ENCODE measurements at regions not wholly inside any gene's neighbourhood (a gene's known extent, or its start where the extent isn't known, plus 50 kb on each side); places are given as distances from the start of the nearest gene placed in this dataset.

- Histone ChIP-seq H3K27me3 (ENCODE audit: insufficient read depth, low read length, poor library complexity) (no peaks in the 10 kb centered on the region), H3K4me2 (ENCODE audit: insufficient read depth, low read length) (no peak overlapping the region), H3K27ac (ENCODE audit: low read length) (no peak overlapping the region), H3K9ac (ENCODE audit: low read depth, low read length) (no peak overlapping the region), H3K9me3 (ENCODE audit: insufficient read depth, low read length, severe bottlenecking) (no peaks in the 10 kb centered on the region), H3K4me3 (ENCODE audit: low read depth in 1 of 2, low read length in 2 of 2) (no peak overlapping the region), H3K36me3 (ENCODE audit: insufficient read depth, low read length) (no peaks in the 10 kb centered on the region), H3K79me2 (ENCODE audit: insufficient read depth, low read length) (no peaks in the 10 kb centered on the region), H4K20me1 (ENCODE audit: insufficient read depth, low read length) (no peaks in the 10 kb centered on the region), H3K4me1 (ENCODE audit: insufficient read depth, low read length) (peaks cover 14% of the 10 kb centered on the region), H2AFZ (ENCODE audit: low read depth, low read length) (no peak overlapping the region)
- ATAC-seq (ENCODE audit: insufficient read depth, low read depth) = no peak
- TF ChIP-seq CTCF (IDR thresholded peaks at IDR 0.05; ENCODE audit: borderline replicate concordance, extremely low read depth, low read length, poor library complexity, severe bottlenecking) (no peak), EZH2 (IDR thresholded peaks at IDR 0.05; ENCODE audit: borderline replicate concordance, low read depth, low read length, severe bottlenecking) (no peak)
- no peak for DNase-seq
Observed at GRCh38 chr5:158414780-158415179, 555.8 kb upstream of the CLINT1 start.

GRCh38 chr5:158414333-158414762 lies 555.4 kb upstream of the CLINT1 start:
- Histone ChIP-seq H3K79me2 (ENCODE audit: insufficient read depth, low read length) (no peaks in the 10 kb centered on the region), H4K20me1 (ENCODE audit: insufficient read depth, low read length) (no peaks in the 10 kb centered on the region), H3K4me2 (ENCODE audit: insufficient read depth, low read length) (no peak overlapping the region), H3K36me3 (ENCODE audit: insufficient read depth, low read length) (no peaks in the 10 kb centered on the region), H3K27ac (ENCODE audit: low read length) (no peak overlapping the region), H3K4me3 (ENCODE audit: low read depth in 1 of 2, low read length in 2 of 2) (no peak overlapping the region), H2AFZ (ENCODE audit: low read depth, low read length) (no peak overlapping the region), H3K27me3 (ENCODE audit: insufficient read depth, low read length, poor library complexity) (no peaks in the 10 kb centered on the region), H3K4me1 (ENCODE audit: insufficient read depth, low read length) (peaks cover 14% of the 10 kb centered on the region), H3K9ac (ENCODE audit: low read depth, low read length) (no peak overlapping the region), H3K9me3 (ENCODE audit: insufficient read depth, low read length, severe bottlenecking) (no peaks in the 10 kb centered on the region)
- ATAC-seq (ENCODE audit: insufficient read depth, low read depth) (no peak), DNase-seq (no peak)
- TF ChIP-seq EZH2 (IDR thresholded peaks at IDR 0.05; ENCODE audit: borderline replicate concordance, low read depth, low read length, severe bottlenecking) = no peak
- TF ChIP-seq CTCF (IDR thresholded peaks at IDR 0.05; ENCODE audit: borderline replicate concordance, extremely low read depth, low read length, poor library complexity, severe bottlenecking) = no peak

- Histone ChIP-seq H3K4me1 (ENCODE audit: insufficient read depth, low read length) (peaks cover 14% of the 10 kb centered on the region), H3K79me2 (ENCODE audit: insufficient read depth, low read length) (no peaks in the 10 kb centered on the region), H3K27ac (ENCODE audit: low read length) (no peak overlapping the region), H4K20me1 (ENCODE audit: insufficient read depth, low read length) (no peaks in the 10 kb centered on the region), H3K9ac (ENCODE audit: low read depth, low read length) (no peak overlapping the region), H3K36me3 (ENCODE audit: insufficient read depth, low read length) (no peaks in the 10 kb centered on the region), H2AFZ (ENCODE audit: low read depth, low read length) (no peak overlapping the region), H3K9me3 (ENCODE audit: insufficient read depth, low read length, severe bottlenecking) (no peaks in the 10 kb centered on the region), H3K4me3 (ENCODE audit: low read depth in 1 of 2, low read length in 2 of 2) (no peak overlapping the region), H3K27me3 (ENCODE audit: insufficient read depth, low read length, poor library complexity) (no peaks in the 10 kb centered on the region), H3K4me2 (ENCODE audit: insufficient read depth, low read length) (no peak overlapping the region)
- TF ChIP-seq EZH2 (IDR thresholded peaks at IDR 0.05; ENCODE audit: borderline replicate concordance, low read depth, low read length, severe bottlenecking) (no peak), CTCF (IDR thresholded peaks at IDR 0.05; ENCODE audit: borderline replicate concordance, extremely low read depth, low read length, poor library complexity, severe bottlenecking) (no peak)
- DNase-seq (no peak), ATAC-seq (ENCODE audit: insufficient read depth, low read depth) (no peak)
Observed at GRCh38 chr5:158413122-158413680, 554.3 kb upstream of the CLINT1 start.
